ENCODE measurements at regions not wholly inside any gene's neighbourhood (a gene's known extent, or its start where the extent isn't known, plus 50 kb on each side); places are given as distances from the start of the nearest gene placed in this dataset.

DNA sequence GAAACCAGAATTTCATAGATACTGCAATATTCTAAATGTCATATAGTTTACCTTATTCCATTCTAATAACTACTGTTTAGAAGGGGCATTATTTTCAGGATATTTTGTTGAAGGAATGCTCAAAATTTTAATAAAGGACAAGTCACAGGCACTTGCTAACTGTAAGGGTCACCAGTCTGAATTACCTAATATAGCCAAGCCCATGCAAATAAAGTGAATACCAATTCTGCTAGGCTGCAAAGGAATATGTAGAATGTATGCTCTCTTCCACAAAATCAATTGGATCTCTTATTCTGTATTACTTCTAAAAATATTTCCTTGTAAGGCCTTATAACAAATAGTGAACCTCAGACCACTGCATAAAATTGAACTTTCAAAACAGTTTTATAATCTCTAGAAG, 52.3 kb upstream of the FAT4 start:
- no peak overlapping the region for H3K4me3 ChIP-seq (ENCODE audit: low read depth, low read length)
- H3K27me3 ChIP-seq: no peaks in the 10 kb centered on the region; the same call in 1 of the 2 replicates
- no peaks in the 10 kb centered on the region for H3K9me3 ChIP-seq
- H3K4me1 ChIP-seq: no peaks in the 10 kb centered on the region
- TF ChIP-seq, protein P1, sequence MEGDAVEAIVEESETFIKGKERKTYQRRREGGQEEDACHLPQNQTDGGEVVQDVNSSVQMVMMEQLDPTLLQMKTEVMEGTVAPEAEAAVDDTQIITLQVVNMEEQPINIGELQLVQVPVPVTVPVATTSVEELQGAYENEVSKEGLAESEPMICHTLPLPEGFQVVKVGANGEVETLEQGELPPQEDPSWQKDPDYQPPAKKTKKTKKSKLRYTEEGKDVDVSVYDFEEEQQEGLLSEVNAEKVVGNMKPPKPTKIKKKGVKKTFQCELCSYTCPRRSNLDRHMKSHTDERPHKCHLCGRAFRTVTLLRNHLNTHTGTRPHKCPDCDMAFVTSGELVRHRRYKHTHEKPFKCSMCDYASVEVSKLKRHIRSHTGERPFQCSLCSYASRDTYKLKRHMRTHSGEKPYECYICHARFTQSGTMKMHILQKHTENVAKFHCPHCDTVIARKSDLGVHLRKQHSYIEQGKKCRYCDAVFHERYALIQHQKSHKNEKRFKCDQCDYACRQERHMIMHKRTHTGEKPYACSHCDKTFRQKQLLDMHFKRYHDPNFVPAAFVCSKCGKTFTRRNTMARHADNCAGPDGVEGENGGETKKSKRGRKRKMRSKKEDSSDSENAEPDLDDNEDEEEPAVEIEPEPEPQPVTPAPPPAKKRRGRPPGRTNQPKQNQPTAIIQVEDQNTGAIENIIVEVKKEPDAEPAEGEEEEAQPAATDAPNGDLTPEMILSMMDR (IDR thresholded peaks at IDR 0.05; ENCODE audit: low read depth, low read length): no peak
- H3K36me3 ChIP-seq: no peaks in the 10 kb centered on the region
- DNase-seq: no peak

DNA sequence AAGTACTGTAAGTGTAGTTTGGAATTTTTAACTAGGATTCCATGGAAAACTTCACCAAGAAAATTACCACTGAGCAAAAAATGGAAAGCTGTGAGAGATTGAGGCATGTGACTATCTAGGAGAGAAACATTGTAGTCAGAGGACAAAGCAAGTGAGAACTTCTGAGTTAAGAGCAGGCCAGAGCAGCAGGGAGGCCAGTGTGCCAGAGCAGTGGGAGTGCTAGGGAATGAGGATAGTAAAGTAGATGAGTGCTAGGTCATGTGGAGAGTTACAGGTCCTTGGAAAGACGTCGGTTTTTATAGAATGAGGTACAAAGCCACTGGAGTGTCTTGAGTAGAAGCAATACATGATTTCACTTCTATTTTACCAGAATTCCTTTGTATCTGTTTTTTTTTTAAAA, 52.7 kb upstream of the FAT4 start:
- Histone ChIP-seq H3K36me3 (no peaks in the 10 kb centered on the region), H3K4me3 (ENCODE audit: low read depth, low read length) (no peak overlapping the region), H3K27me3 (no peaks in the 10 kb centered on the region; the same call in 1 of the 2 replicates), H3K4me1 (no peaks in the 10 kb centered on the region), H3K9me3 (no peaks in the 10 kb centered on the region)
- TF ChIP-seq, protein P1 (IDR thresholded peaks at IDR 0.05; ENCODE audit: low read depth, low read length): no peak
- no peak for DNase-seq

DNA sequence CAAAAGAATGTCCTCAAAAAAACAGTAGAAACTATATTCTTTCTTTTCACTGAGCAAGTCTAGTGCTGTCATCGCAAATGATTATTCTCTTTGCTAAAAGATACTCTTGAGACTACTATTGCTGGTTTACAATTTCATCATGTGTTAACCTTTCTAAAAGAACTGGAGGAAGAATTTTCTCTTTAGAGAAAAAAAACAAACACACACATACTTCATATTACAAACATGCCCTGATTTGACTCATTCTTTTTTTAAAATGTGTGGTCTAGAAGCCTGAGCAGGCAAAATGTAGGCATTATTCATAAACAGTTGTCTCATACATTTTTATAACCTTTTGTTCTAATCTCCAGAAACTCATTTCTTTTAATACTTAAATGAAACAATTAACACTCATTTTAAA, 60.6 kb upstream of the FAT4 start:
- H3K27me3 ChIP-seq: no peaks in the 10 kb centered on the region
- H3K4me3 ChIP-seq (ENCODE audit: low read depth, low read length): no peak overlapping the region
- no peaks in the 10 kb centered on the region for H3K36me3 ChIP-seq
- H3K9me3 ChIP-seq: no peaks in the 10 kb centered on the region
- no peak for DNase-seq
- TF ChIP-seq, protein P1 (IDR thresholded peaks at IDR 0.05; ENCODE audit: low read depth, low read length): no peak
- no peaks in the 10 kb centered on the region for H3K4me1 ChIP-seq

DNA sequence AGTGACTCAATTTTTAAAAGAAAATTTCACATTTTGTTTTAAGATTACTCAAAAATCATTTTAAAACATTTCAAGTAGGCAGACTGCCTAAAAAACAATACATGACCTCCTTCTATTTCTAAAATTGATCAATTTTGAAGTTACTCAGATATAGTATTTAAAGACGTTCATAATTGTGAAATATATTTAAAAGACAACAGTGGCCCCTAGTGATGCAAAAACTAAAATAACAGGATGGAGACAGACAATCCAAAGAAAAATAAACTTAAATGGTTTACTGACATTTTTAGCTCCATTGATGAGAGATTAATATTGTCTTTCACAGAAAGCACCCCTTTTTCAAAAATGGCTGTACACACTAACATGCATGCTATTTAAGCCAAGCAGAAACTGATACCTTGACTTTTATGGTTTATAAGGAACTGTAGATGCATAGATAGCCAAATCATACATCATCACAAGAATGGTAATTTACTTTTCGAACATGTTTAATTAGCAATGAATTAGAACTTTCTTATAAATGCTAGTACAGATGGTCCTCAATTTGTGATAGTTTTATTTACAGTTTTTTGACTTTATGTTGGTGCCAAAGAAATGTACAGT, 69.8 kb upstream of the FAT4 start:
- no peaks in the 10 kb centered on the region for H3K27me3 ChIP-seq
- no peaks in the 10 kb centered on the region for H3K36me3 ChIP-seq
- H3K4me3 ChIP-seq (ENCODE audit: low read depth, low read length): no peak overlapping the region
- TF ChIP-seq, protein P1 (IDR thresholded peaks at IDR 0.05; ENCODE audit: low read depth, low read length): peak; percentile 23; the same call in 1 of the 2 replicates
- no peak for DNase-seq
- H3K4me1 ChIP-seq: no peaks in the 10 kb centered on the region
- H3K9me3 ChIP-seq: no peaks in the 10 kb centered on the region

DNA sequence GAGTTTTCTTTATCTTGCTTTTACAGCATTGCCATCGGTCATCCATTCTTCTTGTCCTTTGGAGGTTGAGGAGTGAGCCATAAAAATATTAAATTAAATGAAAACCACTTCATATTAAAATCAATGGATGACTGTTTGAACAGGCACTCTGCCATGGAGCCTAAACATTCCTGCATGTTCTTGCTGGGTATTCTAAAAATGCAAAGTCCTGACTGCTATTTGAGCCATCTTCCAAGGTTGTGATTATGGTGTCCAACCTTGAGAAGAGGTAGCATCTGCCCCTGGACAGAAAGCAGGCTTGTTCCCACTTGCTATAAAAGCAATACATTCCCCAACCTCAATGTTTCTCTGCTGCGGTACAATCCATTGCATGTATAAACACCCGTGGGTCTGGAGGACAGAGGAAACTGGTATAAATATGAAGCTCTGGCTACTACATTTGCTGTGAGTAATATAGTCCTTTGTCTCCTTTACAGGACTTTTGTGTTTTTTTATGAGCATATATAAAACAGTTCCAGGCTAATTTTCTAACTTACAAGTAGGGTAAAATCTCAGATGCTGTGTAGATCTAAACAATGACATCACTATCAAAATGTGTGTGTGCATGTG, 70.9 kb upstream of the FAT4 start:
- TF ChIP-seq, protein P1 (IDR thresholded peaks at IDR 0.05; ENCODE audit: low read depth, low read length): no peak
- H3K9me3 ChIP-seq: no peaks in the 10 kb centered on the region
- no peaks in the 10 kb centered on the region for H3K27me3 ChIP-seq
- H3K36me3 ChIP-seq: no peaks in the 10 kb centered on the region
- H3K4me3 ChIP-seq (ENCODE audit: low read depth, low read length): no peak overlapping the region
- H3K4me1 ChIP-seq: no peaks in the 10 kb centered on the region
- no peak for DNase-seq

DNA sequence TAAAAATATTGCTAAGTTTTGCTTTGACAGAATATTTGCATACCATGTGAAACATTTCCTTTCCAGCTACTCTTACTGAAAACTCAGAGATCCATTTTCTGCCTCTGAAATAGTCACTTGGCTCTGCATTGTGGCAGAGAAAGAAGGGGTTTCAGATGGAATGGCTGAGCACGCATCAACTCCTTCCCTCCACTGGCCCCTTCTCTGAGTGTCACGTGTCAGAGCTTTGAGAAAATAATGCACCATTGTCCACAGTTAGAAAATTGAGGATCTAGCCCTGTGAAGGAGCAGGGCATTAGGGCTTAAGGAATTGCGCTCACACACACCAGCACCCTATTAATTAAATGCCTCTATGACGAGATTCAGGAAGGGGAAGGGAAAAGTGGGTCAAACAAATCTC, 78.8 kb upstream of the FAT4 start:
- Histone ChIP-seq H3K9me3 (no peaks in the 10 kb centered on the region), H3K4me1 (no peaks in the 10 kb centered on the region), H3K27me3 (no peaks in the 10 kb centered on the region), H3K4me3 (ENCODE audit: low read depth, low read length) (no peak overlapping the region), H3K36me3 (no peaks in the 10 kb centered on the region)
- TF ChIP-seq, protein P1 (IDR thresholded peaks at IDR 0.05; ENCODE audit: low read depth, low read length): no peak
- no peak for DNase-seq

Measured in BE2C (cell line).